ENCODE measurements at regions not wholly inside any gene's neighbourhood (a gene's known extent, or its start where the extent isn't known, plus 50 kb on each side); places are given as distances from the start of the nearest gene placed in this dataset.
"Not testable (repeated sequence)": the region's sequence is repeated elsewhere in the genome, so short reads cannot be mapped to it uniquely, and the experiment has no call there.

DNA sequence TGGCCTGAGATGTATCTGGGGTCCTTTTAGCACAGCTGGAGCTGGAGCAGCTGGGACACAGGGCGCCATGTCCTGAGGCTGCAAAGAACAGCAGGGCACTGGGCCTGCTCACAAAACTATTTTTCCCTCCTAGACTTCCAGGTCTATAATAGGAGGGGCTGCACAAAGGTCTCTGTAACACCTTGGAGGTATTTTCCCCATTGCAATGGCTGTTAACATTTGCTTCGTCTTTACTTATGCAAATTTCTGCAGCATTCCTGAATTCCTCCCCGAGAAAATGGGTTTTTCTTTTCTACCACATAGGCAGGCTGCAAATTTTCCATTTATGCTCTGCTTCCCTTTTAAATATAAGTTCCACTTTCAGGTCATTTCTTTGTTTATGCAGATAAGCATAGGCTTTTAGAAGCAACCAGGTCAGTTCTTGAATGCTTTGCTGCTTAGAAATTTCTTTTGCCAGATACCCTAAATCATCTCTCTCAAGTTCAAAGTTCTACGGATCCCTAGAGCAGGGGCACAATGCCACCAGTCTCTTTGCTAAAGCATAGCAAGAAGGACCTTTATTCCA, 130.8 kb downstream of the PCSK1 start:
- Histone ChIP-seq H3K4me1 (ENCODE audit: control insufficient read depth, insufficient read depth, low read length) (no peaks in the 10 kb centered on the region), H3K36me3 (ENCODE audit: control insufficient read depth, insufficient read depth, low read length) (no peaks in the 10 kb centered on the region), H3K9me3 (ENCODE audit: control insufficient read depth, insufficient read depth, low read length) (peaks cover 5% of the 10 kb centered on the region), H3K27me3 (ENCODE audit: control insufficient read depth, insufficient read depth, low read length) (no peaks in the 10 kb centered on the region), H3K27ac (ENCODE audit: low read depth, low read length) (no peak overlapping the region), H3K4me3 (ENCODE audit: low read depth, low read length) (no peak overlapping the region)
- DNase-seq (ENCODE audit: low read depth in 4 of 6, low spot score in 6 of 6): no peak
- WGBS (ENCODE audit: insufficient coverage): 81% methylated on average over 4 of the region's 4 CpGs

DNA sequence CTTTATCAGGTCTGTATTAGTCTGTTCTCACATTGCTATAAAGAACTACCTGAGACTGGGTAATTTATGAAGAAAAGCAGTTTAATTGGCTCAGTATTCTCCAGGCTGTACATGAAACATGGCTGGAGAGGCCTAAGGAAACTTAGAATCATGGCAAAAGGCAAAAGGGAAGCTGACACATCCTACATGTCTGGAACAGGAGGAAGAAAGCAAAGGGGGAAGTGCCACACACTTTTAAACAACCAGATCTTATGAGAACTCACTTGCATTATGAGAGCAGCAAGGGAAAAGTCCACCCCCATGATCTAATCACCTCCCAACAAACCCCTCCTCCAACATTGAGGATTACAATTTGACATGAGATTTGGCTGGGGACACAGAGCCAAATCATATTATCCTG, 132.1 kb downstream of the PCSK1 start:
- H3K27ac ChIP-seq (ENCODE audit: low read depth, low read length): no peak overlapping the region
- H3K36me3 ChIP-seq (ENCODE audit: control insufficient read depth, insufficient read depth, low read length): no peaks in the 10 kb centered on the region
- no peaks in the 10 kb centered on the region for H3K4me1 ChIP-seq (ENCODE audit: control insufficient read depth, insufficient read depth, low read length)
- H3K27me3 ChIP-seq (ENCODE audit: control insufficient read depth, insufficient read depth, low read length): no peaks in the 10 kb centered on the region
- peaks cover 5% of the 10 kb centered on the region for H3K9me3 ChIP-seq (ENCODE audit: control insufficient read depth, insufficient read depth, low read length)
- no peak for DNase-seq (ENCODE audit: low read depth in 4 of 6, low spot score in 6 of 6)
- no peak overlapping the region for H3K4me3 ChIP-seq (ENCODE audit: low read depth, low read length)

DNA sequence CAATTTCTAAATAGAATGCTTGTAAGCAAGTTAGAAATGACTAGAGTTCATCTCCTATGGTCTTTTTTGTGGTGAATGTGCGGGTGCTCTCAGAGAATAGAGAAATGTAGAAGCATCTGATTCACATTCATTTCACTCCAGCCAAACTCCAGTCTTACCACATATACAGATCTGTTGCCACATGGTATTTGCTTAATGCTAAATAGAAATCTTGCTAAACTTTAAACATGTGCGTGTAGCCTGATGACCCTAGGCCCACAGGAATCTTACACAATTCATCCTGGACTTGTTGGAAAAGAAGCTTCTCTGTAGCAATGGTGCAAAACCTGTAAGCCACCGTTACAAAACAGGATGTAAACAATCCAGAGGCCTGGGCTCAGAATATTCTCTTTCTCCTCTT, 135.2 kb downstream of the PCSK1 start:
- Histone ChIP-seq H3K4me3 (ENCODE audit: low read depth, low read length) (no peak overlapping the region), H3K9me3 (ENCODE audit: control insufficient read depth, insufficient read depth, low read length) (peaks cover 5% of the 10 kb centered on the region), H3K27me3 (ENCODE audit: control insufficient read depth, insufficient read depth, low read length) (no peaks in the 10 kb centered on the region), H3K4me1 (ENCODE audit: control insufficient read depth, insufficient read depth, low read length) (no peaks in the 10 kb centered on the region), H3K27ac (ENCODE audit: low read depth, low read length) (no peak overlapping the region), H3K36me3 (ENCODE audit: control insufficient read depth, insufficient read depth, low read length) (no peaks in the 10 kb centered on the region)
- DNase-seq (ENCODE audit: low read depth in 4 of 6, low spot score in 6 of 6): no peak
- 100% methylated on average over 1 of the region's 3 CpGs for WGBS (ENCODE audit: insufficient coverage)

DNA sequence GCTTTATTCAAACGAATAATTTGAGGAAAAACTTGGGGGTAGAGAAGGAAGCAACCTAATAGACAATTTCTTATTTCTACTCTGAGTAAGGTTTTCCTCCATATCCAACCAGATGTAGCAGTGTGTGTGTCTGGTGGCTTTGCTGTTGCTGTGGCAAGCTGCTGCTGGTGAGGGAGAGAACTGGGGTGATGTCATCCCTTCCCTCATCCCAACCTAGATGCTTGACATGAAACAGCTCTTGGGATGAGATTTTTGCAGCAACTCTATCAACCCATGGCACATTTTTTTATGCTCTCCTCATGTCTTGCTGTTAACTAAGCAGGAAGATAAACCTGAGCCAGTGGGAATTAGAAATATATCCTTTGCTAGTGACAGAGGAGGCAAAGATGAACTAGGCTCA, 135.8 kb downstream of the PCSK1 start:
- Histone ChIP-seq H3K36me3 (ENCODE audit: control insufficient read depth, insufficient read depth, low read length) (no peaks in the 10 kb centered on the region), H3K27ac (ENCODE audit: low read depth, low read length) (no peak overlapping the region), H3K4me3 (ENCODE audit: low read depth, low read length) (no peak overlapping the region), H3K9me3 (ENCODE audit: control insufficient read depth, insufficient read depth, low read length) (peaks cover 5% of the 10 kb centered on the region), H3K4me1 (ENCODE audit: control insufficient read depth, insufficient read depth, low read length) (no peaks in the 10 kb centered on the region), H3K27me3 (ENCODE audit: control insufficient read depth, insufficient read depth, low read length) (no peaks in the 10 kb centered on the region)
- WGBS (ENCODE audit: insufficient coverage): no CpG with 5 or more reads among the region's 1 CpG
- no peak for DNase-seq (ENCODE audit: low read depth in 4 of 6, low spot score in 6 of 6)

DNA sequence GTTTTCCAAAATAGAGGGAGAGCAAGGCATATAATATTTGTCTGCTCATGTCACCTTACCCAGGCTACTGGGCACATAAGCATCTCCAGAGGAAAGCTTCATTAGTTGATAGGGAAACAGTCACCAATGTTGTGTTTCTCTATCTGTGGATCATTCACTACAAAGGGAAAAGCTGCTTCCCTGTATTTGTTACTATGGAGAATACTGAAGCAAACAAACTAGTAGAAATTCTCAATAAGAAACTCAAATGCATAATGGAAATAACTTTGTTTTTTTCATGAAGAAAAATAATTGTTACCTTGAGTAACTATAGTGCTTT, 138.2 kb downstream of the PCSK1 start:
- Histone ChIP-seq H3K27me3 (ENCODE audit: control insufficient read depth, insufficient read depth, low read length) (no peaks in the 10 kb centered on the region), H3K4me3 (ENCODE audit: low read depth, low read length) (no peak overlapping the region), H3K36me3 (ENCODE audit: control insufficient read depth, insufficient read depth, low read length) (no peaks in the 10 kb centered on the region), H3K9me3 (ENCODE audit: control insufficient read depth, insufficient read depth, low read length) (no peaks in the 10 kb centered on the region), H3K27ac (ENCODE audit: low read depth, low read length) (no peak overlapping the region), H3K4me1 (ENCODE audit: control insufficient read depth, insufficient read depth, low read length) (no peaks in the 10 kb centered on the region)
- DNase-seq (ENCODE audit: low read depth in 4 of 6, low spot score in 6 of 6): no peak

DNA sequence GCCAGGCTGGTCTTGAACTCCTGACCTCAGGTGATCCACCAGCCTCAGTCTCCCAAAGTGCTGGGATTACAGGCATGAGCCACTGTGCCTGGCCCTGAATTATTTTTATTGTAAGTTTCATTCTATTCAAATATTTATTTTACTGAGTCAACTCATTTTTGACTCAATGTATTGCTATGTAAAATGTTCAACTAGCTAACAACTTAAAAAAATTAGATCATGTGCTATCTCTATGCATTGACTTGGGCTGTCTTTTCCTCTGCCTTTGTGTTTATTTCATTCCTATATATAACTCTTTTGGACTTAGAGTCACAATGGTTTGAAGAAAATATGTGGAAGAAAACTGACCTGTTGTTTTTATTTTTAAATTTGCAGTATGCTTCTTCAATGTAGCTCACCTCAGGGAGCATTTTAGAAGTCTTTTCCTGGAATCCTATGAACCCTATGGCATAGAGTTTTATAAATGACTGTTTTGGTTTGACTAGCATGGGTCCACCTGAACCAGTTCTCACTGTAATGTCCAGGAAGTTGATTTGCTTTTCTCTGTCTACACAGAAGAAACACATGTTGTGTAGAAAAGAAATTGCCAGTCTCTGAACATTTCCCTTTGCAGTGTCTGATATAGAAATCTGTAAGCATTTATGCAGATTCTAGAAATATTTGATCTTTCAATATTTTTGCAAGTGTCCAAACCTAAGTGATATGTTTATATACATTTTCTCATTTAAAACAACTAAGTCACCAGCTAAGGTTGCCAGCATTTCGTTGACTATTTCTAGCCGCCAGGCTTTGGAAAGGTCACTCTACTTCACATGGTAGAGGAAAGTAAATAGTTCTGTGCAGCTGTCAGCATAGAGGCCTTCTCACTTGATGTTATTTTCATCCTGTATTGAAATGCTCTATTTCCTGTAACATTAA, 138.8 kb downstream of the PCSK1 start:
- Histone ChIP-seq H3K9me3 (ENCODE audit: control insufficient read depth, insufficient read depth, low read length) (no peaks in the 10 kb centered on the region), H3K4me1 (ENCODE audit: control insufficient read depth, insufficient read depth, low read length) (no peaks in the 10 kb centered on the region), H3K27ac (ENCODE audit: low read depth, low read length) (no peak overlapping the region), H3K4me3 (ENCODE audit: low read depth, low read length) (no peak overlapping the region), H3K27me3 (ENCODE audit: control insufficient read depth, insufficient read depth, low read length) (no peaks in the 10 kb centered on the region), H3K36me3 (ENCODE audit: control insufficient read depth, insufficient read depth, low read length) (no peaks in the 10 kb centered on the region)
- no CpG with 5 or more reads among the region's 2 CpGs for WGBS (ENCODE audit: insufficient coverage)
- no peak for DNase-seq (ENCODE audit: low read depth in 4 of 6, low spot score in 6 of 6)

DNA sequence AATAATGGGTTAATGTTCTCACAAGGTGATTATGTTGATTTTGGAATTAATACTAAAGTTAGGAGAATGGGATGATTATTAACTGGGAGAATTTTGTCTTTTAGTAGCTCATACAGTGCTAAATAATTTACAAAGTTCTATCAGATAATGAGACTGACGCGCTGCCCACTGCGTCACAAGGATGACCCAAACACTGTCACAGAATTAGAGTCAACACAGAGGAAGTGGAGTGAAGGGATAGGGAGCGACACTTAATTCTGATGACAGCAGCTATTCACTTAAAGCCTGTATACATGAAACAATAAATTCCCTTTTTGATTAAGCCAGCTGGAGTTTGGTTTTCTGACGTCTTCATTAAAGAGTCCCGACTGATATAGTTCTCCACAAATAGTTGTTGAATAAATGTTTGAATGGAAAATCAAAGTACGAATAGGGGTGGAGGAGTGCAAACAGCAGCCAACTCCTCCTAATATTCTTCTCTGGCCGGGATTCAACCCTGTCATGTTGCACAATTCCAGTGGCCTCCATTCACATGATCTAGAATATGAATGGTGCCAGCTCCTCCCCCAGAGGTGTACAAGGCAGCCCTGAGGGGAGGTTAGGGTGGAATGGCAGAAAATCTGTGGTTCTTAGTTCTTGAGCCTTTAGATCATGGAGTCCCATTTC, 140.3 kb downstream of the PCSK1 start:
- Histone ChIP-seq H3K9me3 (ENCODE audit: control insufficient read depth, insufficient read depth, low read length) (no peaks in the 10 kb centered on the region), H3K4me1 (ENCODE audit: control insufficient read depth, insufficient read depth, low read length) (no peaks in the 10 kb centered on the region), H3K27ac (ENCODE audit: low read depth, low read length) (no peak overlapping the region), H3K27me3 (ENCODE audit: control insufficient read depth, insufficient read depth, low read length) (no peaks in the 10 kb centered on the region), H3K4me3 (ENCODE audit: low read depth, low read length) (no peak overlapping the region), H3K36me3 (ENCODE audit: control insufficient read depth, insufficient read depth, low read length) (no peaks in the 10 kb centered on the region)
- WGBS (ENCODE audit: insufficient coverage): no CpG with 5 or more reads among the region's 8 CpGs
- no peak for DNase-seq (ENCODE audit: low read depth in 4 of 6, low spot score in 6 of 6)

DNA sequence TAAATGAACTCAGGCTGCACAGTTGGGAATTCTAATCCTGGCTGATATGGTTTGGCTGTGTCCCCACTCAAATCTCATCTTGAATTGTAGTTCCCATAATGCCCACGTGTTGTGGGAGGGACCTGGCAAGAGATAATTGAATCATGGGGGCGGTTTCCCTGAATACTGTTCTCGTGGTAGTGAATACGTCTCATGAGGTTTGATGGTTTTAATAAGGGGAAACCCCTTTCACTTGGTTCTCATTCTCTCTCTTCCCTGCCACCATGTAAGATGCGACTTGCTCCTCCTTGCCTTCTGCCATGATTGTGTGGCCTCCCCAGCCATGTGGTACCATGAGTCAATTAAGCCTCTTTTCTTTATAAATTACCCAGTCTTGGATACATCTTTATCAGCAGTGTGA, 143.8 kb downstream of the PCSK1 start:
- H3K9me3 ChIP-seq (ENCODE audit: control insufficient read depth, insufficient read depth, low read length); H3K36me3 ChIP-seq (ENCODE audit: control insufficient read depth, insufficient read depth, low read length); H3K4me3 ChIP-seq (ENCODE audit: low read depth, low read length); H3K4me1 ChIP-seq (ENCODE audit: control insufficient read depth, insufficient read depth, low read length); H3K27ac ChIP-seq (ENCODE audit: low read depth, low read length); DNase-seq (ENCODE audit: low read depth in 4 of 6, low spot score in 6 of 6); H3K27me3 ChIP-seq (ENCODE audit: control insufficient read depth, insufficient read depth, low read length): not testable (repeated sequence)
- 90% methylated on average over 1 of the region's 5 CpGs for WGBS (ENCODE audit: insufficient coverage)

DNA sequence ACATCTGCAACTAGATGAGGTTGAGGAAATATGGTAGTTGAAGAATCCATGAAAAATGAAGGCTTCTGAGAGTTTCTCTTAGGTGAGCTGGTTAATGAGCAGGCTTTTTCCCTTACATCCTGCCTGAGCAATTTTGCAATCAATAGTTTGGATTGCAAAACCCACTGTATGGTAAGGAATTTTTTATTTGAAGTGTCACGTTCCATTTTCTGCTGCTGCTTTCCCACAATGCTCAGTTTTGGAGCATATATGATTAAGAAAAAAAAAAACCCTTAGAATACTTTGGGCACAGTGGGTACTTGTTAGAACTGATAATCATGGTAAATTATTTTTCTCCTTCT, 144.2 kb downstream of the PCSK1 start:
- WGBS (ENCODE audit: insufficient coverage): no CpG with 5 or more reads among the region's 1 CpG
- H3K27ac ChIP-seq (ENCODE audit: low read depth, low read length): no peak overlapping the region
- no peaks in the 10 kb centered on the region for H3K9me3 ChIP-seq (ENCODE audit: control insufficient read depth, insufficient read depth, low read length)
- no peaks in the 10 kb centered on the region for H3K4me1 ChIP-seq (ENCODE audit: control insufficient read depth, insufficient read depth, low read length)
- no peak overlapping the region for H3K4me3 ChIP-seq (ENCODE audit: low read depth, low read length)
- no peaks in the 10 kb centered on the region for H3K27me3 ChIP-seq (ENCODE audit: control insufficient read depth, insufficient read depth, low read length)
- no peaks in the 10 kb centered on the region for H3K36me3 ChIP-seq (ENCODE audit: control insufficient read depth, insufficient read depth, low read length)
- DNase-seq (ENCODE audit: low read depth in 4 of 6, low spot score in 6 of 6): no peak

Data from spinal cord (tissue), 9 donors.